Osteoblast (primary cell): ENCODE measurements at regions not wholly inside any gene's neighbourhood (a gene's known extent, or its start where the extent isn't known, plus 50 kb on each side); places are given as distances from the start of the nearest gene placed in this dataset.

Source experiments
- DNase-seq: peaks from one replicate; pipeline ENCODE4 v3.0.0; 2011; ENCODE audit warnings: low spot score, mixed read lengths; ENCODE audit not compliant: insufficient read length; ENCODE audit errors: missing footprints
- H2AFZ ChIP-seq: 2 replicates; pipeline ENCODE4 v1.6.0; 2011; ENCODE audit warnings: mild to moderate bottlenecking, low read length
- H3K27ac ChIP-seq: 2 replicates; pipeline ENCODE4 v1.5.1; 2011; ENCODE audit warnings: mild to moderate bottlenecking, low read depth, low read length, moderate library complexity
- H3K27me3 ChIP-seq: 2 replicates; pipeline ENCODE4 v1.6.0; 2012; ENCODE audit warnings: mild to moderate bottlenecking, control low read depth, inconsistent platforms, low read length, moderate library complexity; ENCODE audit not compliant: insufficient read depth
- H3K36me3 ChIP-seq: 2 replicates; pipeline ENCODE4 v1.5.1; 2011; ENCODE audit warnings: mild to moderate bottlenecking, low read length, control low read depth, moderate library complexity; ENCODE audit not compliant: insufficient read depth
- H3K4me1 ChIP-seq: 2 replicates; pipeline ENCODE4 v1.5.1; 2011; ENCODE audit warnings: mild to moderate bottlenecking, low read length, control low read depth, moderate library complexity; ENCODE audit not compliant: insufficient read depth
- H3K4me2 ChIP-seq: 2 replicates; pipeline ENCODE4 v1.6.0; 2011; ENCODE audit warnings: mild to moderate bottlenecking, low read length; ENCODE audit not compliant: insufficient read depth
- H3K4me3 ChIP-seq: fragments of 200-600 bp; sonication (generic); 3 replicates; pipeline ENCODE4 v1.5.1; 2012; ENCODE audit warnings: mild to moderate bottlenecking, low read length, inconsistent platforms; ENCODE audit not compliant: insufficient read depth
- H3K79me2 ChIP-seq: 2 replicates; pipeline ENCODE4 v1.6.0; 2012; ENCODE audit warnings: mild to moderate bottlenecking, low read length, control low read depth, inconsistent platforms; ENCODE audit not compliant: insufficient read depth
- H3K9me3 ChIP-seq: 2 replicates; pipeline ENCODE4 v1.5.1; 2011; ENCODE audit warnings: low read depth, low read length, control low read depth
- H4K20me1 ChIP-seq: 2 replicates; pipeline ENCODE4 v1.6.0; 2012; ENCODE audit warnings: mild to moderate bottlenecking, low read length, control low read depth; ENCODE audit not compliant: insufficient read depth
- TF ChIP-seq, protein P1 (sequence below): IDR thresholded peaks from 2 replicates; pipeline ENCODE4 v1.5.1; 2011; ENCODE audit warnings: mild to moderate bottlenecking, low read depth, low read length, moderate library complexity; ENCODE audit errors: extremely low read depth

- Histone ChIP-seq H3K4me1 (peaks cover 9% of the 10 kb centered on the region), H3K27me3 (peaks cover 22% of the 10 kb centered on the region), H4K20me1 (no peaks in the 10 kb centered on the region), H2AFZ (no peak overlapping the region), H3K79me2 (no peaks in the 10 kb centered on the region), H3K4me2 (no peak overlapping the region), H3K9me3 (no peaks in the 10 kb centered on the region), H3K4me3 (no peak overlapping the region), H3K36me3 (no peaks in the 10 kb centered on the region), H3K27ac (no peak overlapping the region)
- TF ChIP-seq, protein P1, sequence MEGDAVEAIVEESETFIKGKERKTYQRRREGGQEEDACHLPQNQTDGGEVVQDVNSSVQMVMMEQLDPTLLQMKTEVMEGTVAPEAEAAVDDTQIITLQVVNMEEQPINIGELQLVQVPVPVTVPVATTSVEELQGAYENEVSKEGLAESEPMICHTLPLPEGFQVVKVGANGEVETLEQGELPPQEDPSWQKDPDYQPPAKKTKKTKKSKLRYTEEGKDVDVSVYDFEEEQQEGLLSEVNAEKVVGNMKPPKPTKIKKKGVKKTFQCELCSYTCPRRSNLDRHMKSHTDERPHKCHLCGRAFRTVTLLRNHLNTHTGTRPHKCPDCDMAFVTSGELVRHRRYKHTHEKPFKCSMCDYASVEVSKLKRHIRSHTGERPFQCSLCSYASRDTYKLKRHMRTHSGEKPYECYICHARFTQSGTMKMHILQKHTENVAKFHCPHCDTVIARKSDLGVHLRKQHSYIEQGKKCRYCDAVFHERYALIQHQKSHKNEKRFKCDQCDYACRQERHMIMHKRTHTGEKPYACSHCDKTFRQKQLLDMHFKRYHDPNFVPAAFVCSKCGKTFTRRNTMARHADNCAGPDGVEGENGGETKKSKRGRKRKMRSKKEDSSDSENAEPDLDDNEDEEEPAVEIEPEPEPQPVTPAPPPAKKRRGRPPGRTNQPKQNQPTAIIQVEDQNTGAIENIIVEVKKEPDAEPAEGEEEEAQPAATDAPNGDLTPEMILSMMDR = no peak
- peak; percentile 22 for DNase-seq
These were observed 66.5 kb downstream of the IGF2 start for GRCh38 chr11:2072551-2073261.

DNA sequence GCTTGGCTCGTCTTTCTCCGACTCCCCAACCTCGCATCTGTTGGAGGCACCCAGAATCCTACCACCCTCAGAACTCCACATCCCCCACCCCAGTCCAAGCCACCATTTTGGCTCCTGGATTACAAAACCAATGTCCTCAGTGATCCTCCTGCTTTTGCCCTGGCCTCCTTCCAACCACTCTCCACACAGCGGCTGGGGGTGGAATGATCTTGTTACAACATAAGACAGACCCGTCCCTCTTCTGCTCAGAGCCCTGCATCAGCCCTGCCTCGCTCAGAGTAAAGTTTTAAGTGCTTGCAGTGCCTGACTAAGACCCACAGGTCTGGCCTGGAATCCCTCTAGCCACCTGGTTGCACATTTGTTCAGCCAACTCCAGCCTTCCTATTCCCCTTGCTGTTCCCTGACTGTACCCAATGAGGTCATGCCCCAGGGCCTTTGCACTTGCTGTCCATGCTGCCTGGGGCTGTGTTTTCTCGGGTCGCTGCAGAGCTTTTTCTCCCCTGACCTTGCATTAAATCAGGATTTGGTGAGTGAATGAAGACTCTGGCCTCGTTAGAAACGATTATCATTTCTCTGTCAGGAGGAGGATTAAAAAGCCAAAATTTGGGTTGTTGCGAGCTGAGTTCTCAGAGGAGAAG is 67.3 kb downstream of the IGF2 start:
- Histone ChIP-seq H3K4me1 (peaks cover 5% of the 10 kb centered on the region), H3K36me3 (no peaks in the 10 kb centered on the region), H4K20me1 (no peaks in the 10 kb centered on the region), H3K27me3 (peaks cover 22% of the 10 kb centered on the region), H3K4me2 (no peak overlapping the region), H3K27ac (no peak overlapping the region), H3K79me2 (no peaks in the 10 kb centered on the region), H3K9me3 (no peaks in the 10 kb centered on the region), H2AFZ (no peak overlapping the region), H3K4me3 (no peak overlapping the region)
- peak; percentile 13 for DNase-seq
- TF ChIP-seq, protein P1 = no peak
